ENCODE measurements at regions not wholly inside any gene's neighbourhood (a gene's known extent, or its start where the extent isn't known, plus 50 kb on each side); places are given as distances from the start of the nearest gene placed in this dataset.

- TF ChIP-seq, protein P1, sequence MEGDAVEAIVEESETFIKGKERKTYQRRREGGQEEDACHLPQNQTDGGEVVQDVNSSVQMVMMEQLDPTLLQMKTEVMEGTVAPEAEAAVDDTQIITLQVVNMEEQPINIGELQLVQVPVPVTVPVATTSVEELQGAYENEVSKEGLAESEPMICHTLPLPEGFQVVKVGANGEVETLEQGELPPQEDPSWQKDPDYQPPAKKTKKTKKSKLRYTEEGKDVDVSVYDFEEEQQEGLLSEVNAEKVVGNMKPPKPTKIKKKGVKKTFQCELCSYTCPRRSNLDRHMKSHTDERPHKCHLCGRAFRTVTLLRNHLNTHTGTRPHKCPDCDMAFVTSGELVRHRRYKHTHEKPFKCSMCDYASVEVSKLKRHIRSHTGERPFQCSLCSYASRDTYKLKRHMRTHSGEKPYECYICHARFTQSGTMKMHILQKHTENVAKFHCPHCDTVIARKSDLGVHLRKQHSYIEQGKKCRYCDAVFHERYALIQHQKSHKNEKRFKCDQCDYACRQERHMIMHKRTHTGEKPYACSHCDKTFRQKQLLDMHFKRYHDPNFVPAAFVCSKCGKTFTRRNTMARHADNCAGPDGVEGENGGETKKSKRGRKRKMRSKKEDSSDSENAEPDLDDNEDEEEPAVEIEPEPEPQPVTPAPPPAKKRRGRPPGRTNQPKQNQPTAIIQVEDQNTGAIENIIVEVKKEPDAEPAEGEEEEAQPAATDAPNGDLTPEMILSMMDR (IDR thresholded peaks at IDR 0.05; ENCODE audit: control extremely low read depth in 1 of 3, insufficient read depth in 1 of 3, low read depth in 1 of 3, low read length in 3 of 3), result no peak
- no peak for TF ChIP-seq TBP (IDR thresholded peaks at IDR 0.05; ENCODE audit: low read depth, low read length)
- TF ChIP-seq NANOG (IDR thresholded peaks at IDR 0.05; ENCODE audit: insufficient read depth, low read depth, low read length, poor library complexity, severe bottlenecking), result no peak
- no peak for TF ChIP-seq TEAD4 (IDR thresholded peaks at IDR 0.05; ENCODE audit: low read depth, low read length)
- no peak for TF ChIP-seq RFX5 (IDR thresholded peaks at IDR 0.05; ENCODE audit: borderline replicate concordance, low read depth, low read length)
Observed at GRCh38 chr7:46485481-46486065, 564.5 kb upstream of the IGFBP3 start (continued).

All from H1 (cell line).